HEK293 (cell line): ENCODE measurements at regions not wholly inside any gene's neighbourhood (a gene's known extent, or its start where the extent isn't known, plus 50 kb on each side); places are given as distances from the start of the nearest gene placed in this dataset.
A peak's percentile ranks its signal among the peaks of the same experiment; 100 is the strongest.

ENCODE experiments used
- CTCF ChIA-PET: fragments of 350-600 bp; formaldehyde crosslinking; extraction: SDS; loops from one replicate; lab custom pipeline; 2021; ENCODE audit warnings: antibody characterized with exemption; lab: Yijun Ruan, JAX
- POLR2A ChIA-PET: fragments of 300-600 bp; formaldehyde crosslinking; extraction: SDS; loops from one replicate; lab custom pipeline; 2020; ENCODE audit warnings: antibody characterized with exemption, inconsistent platforms; lab: Yijun Ruan, JAX
- H3K27ac ChIP-seq: fragments of 200-500 bp; sonication (Bioruptor generic); 2 replicates; pipeline ENCODE4 v1.5.1; 2014; ENCODE audit warnings: low read depth, low read length, control low read depth, inconsistent platforms; ENCODE audit errors: extremely low read depth
- H3K36me3 ChIP-seq, 2 experiments: fragments of 200-500 bp in 1 of 2; sonication (Bioruptor generic) in 1 of 2; 1 replicate in 1 of 2; 2 replicates in 1 of 2; pipeline ENCODE4 v1.5.1; 2014 to 2017; ENCODE audit warnings: inconsistent platforms in 2 of 2, low read length in 2 of 2; ENCODE audit not compliant: control insufficient read depth in 2 of 2, insufficient read depth in 1 of 2
- H3K4me1 ChIP-seq: fragments of 200-500 bp; sonication (Bioruptor generic); 2 replicates; pipeline ENCODE4 v1.5.1; 2014; ENCODE audit warnings: mild to moderate bottlenecking, low read length, inconsistent platforms; ENCODE audit not compliant: control insufficient read depth, insufficient read depth
- H3K4me3 ChIP-seq: 2 replicates; pipeline ENCODE4 v1.5.1; 2011; ENCODE audit warnings: low read depth, mild to moderate bottlenecking, control low read depth, low read length, moderate library complexity
- H3K9me3 ChIP-seq: fragments of 200-500 bp; sonication (Bioruptor generic); 2 replicates; pipeline ENCODE4 v1.5.1; 2014; ENCODE audit warnings: low read depth, low read length, inconsistent platforms; ENCODE audit not compliant: control insufficient read depth, insufficient read depth
- BCL6B ChIP-seq: fragments of 450-650 bp; formaldehyde crosslinking; IDR thresholded peaks from 2 replicates; pipeline ENCODE4 v1.5.1; 2017; ENCODE audit warnings: missing biosample characterization, missing genetic modification characterization
- ELK4 ChIP-seq: IDR thresholded peaks from 2 replicates; pipeline ENCODE4 v1.6.1; 2011; ENCODE audit warnings: mild to moderate bottlenecking, low read depth, low read length, borderline replicate concordance
- HOXA7 ChIP-seq: sonication (generic); formaldehyde crosslinking; IDR thresholded peaks from 2 replicates; pipeline ENCODE4 v1.8.1; 2022; ENCODE audit warnings: missing genetic modification reagents, borderline replicate concordance
- MEIS1 ChIP-seq: sonication (generic); formaldehyde crosslinking; IDR thresholded peaks from 2 replicates; pipeline ENCODE4 v1.8.1; 2022; ENCODE audit warnings: missing genetic modification reagents, mild to moderate bottlenecking, borderline replicate concordance
- REST ChIP-seq: fragments of 450-650 bp; formaldehyde crosslinking; IDR thresholded peaks from 2 replicates; pipeline ENCODE4 v1.5.1; 2016; ENCODE audit warnings: missing biosample characterization, missing genetic modification characterization
- SALL2 ChIP-seq: fragments of 450-650 bp; formaldehyde crosslinking; IDR thresholded peaks from 2 replicates; pipeline ENCODE4 v1.5.0; 2017; ENCODE audit warnings: missing biosample characterization, mild to moderate bottlenecking, missing genetic modification characterization, borderline replicate concordance
- SP2 ChIP-seq: fragments of 450-650 bp; formaldehyde crosslinking; IDR thresholded peaks from 2 replicates; pipeline ENCODE4 v1.5.1; 2016; ENCODE audit warnings: missing biosample characterization, missing genetic modification characterization
- WT1 ChIP-seq: fragments of 450-650 bp; formaldehyde crosslinking; IDR thresholded peaks from 2 replicates; pipeline ENCODE4 v1.5.1; 2016; ENCODE audit warnings: missing biosample characterization, missing genetic modification characterization
- ZBTB10 ChIP-seq: fragments of 450-650 bp; formaldehyde crosslinking; IDR thresholded peaks from 2 replicates; pipeline ENCODE4 v1.5.1; 2016; ENCODE audit warnings: missing biosample characterization, missing genetic modification characterization
- ZBTB20 ChIP-seq: fragments of 450-650 bp; formaldehyde crosslinking; IDR thresholded peaks from 2 replicates; pipeline ENCODE4 v1.5.1; 2016; ENCODE audit warnings: missing biosample characterization, missing genetic modification characterization
- ZBTB26 ChIP-seq: fragments of 450-650 bp; formaldehyde crosslinking; optimal IDR thresholded peaks from 2 replicates; pipeline ENCODE3; 2016; ENCODE audit warnings: missing biosample characterization, mild to moderate bottlenecking, missing genetic modification characterization
- ZFHX2 ChIP-seq: fragments of 450-650 bp; formaldehyde crosslinking; conservative IDR thresholded peaks from 2 replicates; pipeline ENCODE4 v1.5.1; 2016; ENCODE audit warnings: missing biosample characterization, missing genetic modification characterization
- ZNF157 ChIP-seq: fragments of 450-650 bp; formaldehyde crosslinking; IDR thresholded peaks from 2 replicates; pipeline ENCODE4 v1.5.1; 2016; ENCODE audit warnings: missing biosample characterization, missing genetic modification characterization
- ZNF169 ChIP-seq: fragments of 450-650 bp; formaldehyde crosslinking; IDR thresholded peaks from 2 replicates; pipeline ENCODE4 v1.5.1; 2016; ENCODE audit warnings: missing biosample characterization, missing genetic modification characterization
- ZNF175 ChIP-seq: fragments of 450-650 bp; formaldehyde crosslinking; IDR thresholded peaks from 2 replicates; pipeline ENCODE4 v1.5.1; 2016; ENCODE audit warnings: missing biosample characterization, missing genetic modification characterization
- ZNF19 ChIP-seq: fragments of 450-650 bp; formaldehyde crosslinking; IDR thresholded peaks from 2 replicates; pipeline ENCODE4; 2016; ENCODE audit warnings: missing biosample characterization, missing genetic modification characterization, low read depth
- ZNF214 ChIP-seq: fragments of 450-650 bp; formaldehyde crosslinking; IDR thresholded peaks from 2 replicates; pipeline ENCODE4 v1.5.1; 2017; ENCODE audit warnings: missing biosample characterization, mild to moderate bottlenecking, missing genetic modification characterization, borderline replicate concordance
- ZNF311 ChIP-seq: fragments of 450-650 bp; formaldehyde crosslinking; IDR thresholded peaks from 2 replicates; pipeline ENCODE4 v1.5.1; 2017; ENCODE audit warnings: missing biosample characterization, missing genetic modification characterization, borderline replicate concordance
- ZNF513 ChIP-seq: fragments of 450-650 bp; IDR thresholded peaks from 2 replicates; pipeline ENCODE4 v1.5.1; 2018; ENCODE audit warnings: missing biosample characterization, missing genetic modification characterization
- ZNF549 ChIP-seq: fragments of 450-650 bp; IDR thresholded peaks from 2 replicates; pipeline ENCODE4 v1.5.1; 2018; ENCODE audit warnings: missing biosample characterization, missing genetic modification characterization, mild to moderate bottlenecking, inconsistent platforms, moderate library complexity
- ZNF600 ChIP-seq: fragments of 450-650 bp; formaldehyde crosslinking; IDR thresholded peaks from 2 replicates; pipeline ENCODE4 v1.5.1; 2016; ENCODE audit warnings: missing biosample characterization, missing genetic modification characterization
- ZNF654 ChIP-seq: fragments of 450-650 bp; formaldehyde crosslinking; IDR thresholded peaks from 2 replicates; pipeline ENCODE4 v1.5.1; 2016; ENCODE audit warnings: low read depth, missing biosample characterization, missing genetic modification characterization
- ZNF660 ChIP-seq: fragments of 450-650 bp; IDR thresholded peaks from 2 replicates; pipeline ENCODE4 v1.5.1; 2018; ENCODE audit warnings: missing biosample characterization, mild to moderate bottlenecking, missing genetic modification characterization
- ZNF837 ChIP-seq: fragments of 450-650 bp; formaldehyde crosslinking; IDR thresholded peaks from 2 replicates; pipeline ENCODE4 v1.5.1; 2016; ENCODE audit warnings: missing biosample characterization, missing genetic modification characterization
- ZSCAN5A ChIP-seq: fragments of 450-650 bp; formaldehyde crosslinking; IDR thresholded peaks from 2 replicates; pipeline ENCODE4 v1.5.1; 2016; ENCODE audit warnings: missing biosample characterization, missing genetic modification characterization

- ChIA-PET POLR2A (interaction anchor here (0.5 to 0.7 kb wide), 3 partner anchors 24 to 896 kb away, joined by 3 read pairs; no protein-coding TSS in a partner anchor), CTCF (interaction anchor here (0.5 to 1.4 kb wide), 22 partner anchors 10 to 438 kb away, joined by 3 to 8 read pairs (median 4); no protein-coding TSS in a partner anchor)
- H3K4me3 ChIP-seq, result peak overlapping the region; percentile 45
- H3K4me1 ChIP-seq, result no peaks in the 10 kb centered on the region
- no peaks in the 10 kb centered on the region for H3K9me3 ChIP-seq
- H3K27ac ChIP-seq, result 0 out of 2 replicates have a peak overlapping the region, but pooled peaks have one; percentile 24
- H3K36me3 ChIP-seq, result no peaks in the 10 kb centered on the region
- peak; percentile 43 for TF ChIP-seq SP2
- TF ChIP-seq REST (tag by site-specific recombination), result no peak
- peak; percentile 45; the same call in 1 of the 2 replicates for TF ChIP-seq ZNF660
- TF ChIP-seq ZNF169 (tag by site-specific recombination), result no peak
- no peak for TF ChIP-seq ZNF19 (tag by site-specific recombination)
- no peak for TF ChIP-seq ELK4
- no peak for TF ChIP-seq ZNF600 (tag by site-specific recombination)
- TF ChIP-seq ZNF837 (tag by site-specific recombination), result no peak
- no peak for TF ChIP-seq ZNF549 (tag by site-specific recombination)
- no peak for TF ChIP-seq ZNF654 (tag by site-specific recombination)
- no peak for TF ChIP-seq ZBTB10 (tag by site-specific recombination)
- TF ChIP-seq ZBTB26, result peak; percentile 37
- no peak for TF ChIP-seq ZNF157
- TF ChIP-seq SALL2 (tag by site-specific recombination), result no peak
- no peak for TF ChIP-seq ZNF175 (tag by site-specific recombination)
- TF ChIP-seq WT1 (tag by site-specific recombination), result no peak
- TF ChIP-seq ZNF214 (tag by site-specific recombination), result no peak
- peak; percentile 68; the same call in 1 of the 2 replicates for TF ChIP-seq ZBTB20 (tag by site-specific recombination)
- TF ChIP-seq ZFHX2 (tag by site-specific recombination), result peak; percentile 58
- no peak for TF ChIP-seq HOXA7 (CRISPR knock-in tag)
- no peak for TF ChIP-seq ZNF513 (tag by site-specific recombination)
- no peak for TF ChIP-seq ZNF311 (tag by site-specific recombination)
- TF ChIP-seq ZSCAN5A (tag by site-specific recombination), result no peak
- TF ChIP-seq MEIS1 (CRISPR knock-in tag), result no peak
- TF ChIP-seq BCL6B (tag by site-specific recombination), result no peak
These were observed 70.8 kb upstream of the CASZ1 start for GRCh38 chr1:10867138-10867721.
